GM13977 (cell line): ENCODE measurements at regions not wholly inside any gene's neighbourhood (a gene's known extent, or its start where the extent isn't known, plus 50 kb on each side); places are given as distances from the start of the nearest gene placed in this dataset.

Experiments
- DNase-seq: peaks from one replicate; pipeline ENCODE4 v3.0.0; 2012; ENCODE audit warnings: low spot score
- in situ Hi-C: fragments of 300-500 bp; cut with MboI; formaldehyde crosslinking; loops from one replicate; pipeline ENCODE4 v1.12.0; 2022; ENCODE audit warnings: low sequenced_read_pairs, low pct_unique_long_range_greater_than_20kb, mixed read lengths, inconsistent platforms; ENCODE audit not compliant: unreplicated experiment
- TF ChIP-seq, protein P1 (sequence below): IDR thresholded peaks from 2 replicates; pipeline ENCODE4 v1.5.1; 2012; ENCODE audit warnings: mild to moderate bottlenecking, control low read depth; ENCODE audit not compliant: insufficient read depth; ENCODE audit errors: extremely low read depth, missing control alignments

DNA sequence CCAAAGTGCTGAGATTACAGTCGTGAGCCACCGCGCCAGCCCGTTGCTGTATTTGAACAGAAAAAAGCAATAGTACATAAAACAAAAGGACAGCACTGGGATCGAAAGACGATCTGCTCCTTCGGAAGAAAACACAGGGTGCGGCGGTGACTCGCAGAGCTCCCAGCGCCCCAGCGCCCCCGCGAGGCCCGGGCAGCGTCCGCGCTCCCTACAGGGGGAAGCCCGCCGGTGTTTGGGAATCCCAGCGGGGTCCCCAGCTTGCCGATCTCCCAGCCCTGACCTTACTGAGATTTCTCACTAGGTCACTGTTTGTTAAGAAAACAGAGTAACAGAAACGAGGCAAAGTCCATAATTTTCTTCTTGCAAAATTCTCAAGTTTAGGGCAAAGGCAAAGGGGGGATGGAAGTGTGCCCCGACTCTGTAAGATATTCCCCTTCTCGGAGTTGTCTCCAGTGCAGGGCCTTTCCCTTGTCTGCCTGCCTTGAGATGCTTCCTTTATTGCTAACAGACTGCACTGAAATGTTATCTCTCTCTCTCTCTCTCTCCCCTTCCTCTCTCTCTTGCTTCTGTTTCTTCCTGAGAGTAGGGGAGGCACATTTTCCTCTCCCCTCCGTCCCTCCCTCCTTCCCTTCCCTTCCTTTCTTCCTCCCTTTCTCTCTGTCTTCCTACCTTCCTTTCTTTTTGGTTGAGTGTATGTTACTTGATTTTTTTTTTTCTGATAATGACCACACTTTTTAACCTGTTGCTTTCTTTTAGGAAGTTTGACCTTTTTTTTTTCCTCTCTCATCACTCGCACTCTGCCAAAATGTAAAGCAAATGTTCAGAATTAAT is 91.9 kb downstream of the TMEM30B start:
- DNase-seq = peak; percentile 77
- in situ Hi-C loops = no loop called here
- TF ChIP-seq, protein P1, sequence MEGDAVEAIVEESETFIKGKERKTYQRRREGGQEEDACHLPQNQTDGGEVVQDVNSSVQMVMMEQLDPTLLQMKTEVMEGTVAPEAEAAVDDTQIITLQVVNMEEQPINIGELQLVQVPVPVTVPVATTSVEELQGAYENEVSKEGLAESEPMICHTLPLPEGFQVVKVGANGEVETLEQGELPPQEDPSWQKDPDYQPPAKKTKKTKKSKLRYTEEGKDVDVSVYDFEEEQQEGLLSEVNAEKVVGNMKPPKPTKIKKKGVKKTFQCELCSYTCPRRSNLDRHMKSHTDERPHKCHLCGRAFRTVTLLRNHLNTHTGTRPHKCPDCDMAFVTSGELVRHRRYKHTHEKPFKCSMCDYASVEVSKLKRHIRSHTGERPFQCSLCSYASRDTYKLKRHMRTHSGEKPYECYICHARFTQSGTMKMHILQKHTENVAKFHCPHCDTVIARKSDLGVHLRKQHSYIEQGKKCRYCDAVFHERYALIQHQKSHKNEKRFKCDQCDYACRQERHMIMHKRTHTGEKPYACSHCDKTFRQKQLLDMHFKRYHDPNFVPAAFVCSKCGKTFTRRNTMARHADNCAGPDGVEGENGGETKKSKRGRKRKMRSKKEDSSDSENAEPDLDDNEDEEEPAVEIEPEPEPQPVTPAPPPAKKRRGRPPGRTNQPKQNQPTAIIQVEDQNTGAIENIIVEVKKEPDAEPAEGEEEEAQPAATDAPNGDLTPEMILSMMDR = peak; percentile 62

DNA sequence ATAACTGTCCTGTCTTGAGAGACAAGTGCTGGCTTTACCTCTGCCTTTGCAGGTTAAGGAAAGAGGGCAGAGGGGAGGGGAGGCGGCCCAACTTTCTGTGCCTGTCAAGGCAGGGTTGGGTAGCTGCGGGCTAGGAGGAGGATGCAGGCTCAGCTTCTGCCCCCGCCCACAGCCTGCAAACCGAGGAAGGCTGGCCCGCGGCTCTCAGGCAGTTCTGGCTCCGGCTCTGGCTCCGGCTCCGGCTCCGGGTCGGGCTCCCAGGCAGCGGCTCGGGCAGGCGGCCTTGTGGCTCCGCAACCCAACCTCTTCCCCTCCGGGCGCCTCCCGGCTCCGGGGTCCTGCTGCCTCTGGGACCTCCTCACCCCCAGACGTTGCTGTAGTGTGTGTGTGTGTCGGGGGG is 92.9 kb downstream of the TMEM30B start:
- in situ Hi-C loops = no loop called here
- TF ChIP-seq, protein P1 = no peak

DNA sequence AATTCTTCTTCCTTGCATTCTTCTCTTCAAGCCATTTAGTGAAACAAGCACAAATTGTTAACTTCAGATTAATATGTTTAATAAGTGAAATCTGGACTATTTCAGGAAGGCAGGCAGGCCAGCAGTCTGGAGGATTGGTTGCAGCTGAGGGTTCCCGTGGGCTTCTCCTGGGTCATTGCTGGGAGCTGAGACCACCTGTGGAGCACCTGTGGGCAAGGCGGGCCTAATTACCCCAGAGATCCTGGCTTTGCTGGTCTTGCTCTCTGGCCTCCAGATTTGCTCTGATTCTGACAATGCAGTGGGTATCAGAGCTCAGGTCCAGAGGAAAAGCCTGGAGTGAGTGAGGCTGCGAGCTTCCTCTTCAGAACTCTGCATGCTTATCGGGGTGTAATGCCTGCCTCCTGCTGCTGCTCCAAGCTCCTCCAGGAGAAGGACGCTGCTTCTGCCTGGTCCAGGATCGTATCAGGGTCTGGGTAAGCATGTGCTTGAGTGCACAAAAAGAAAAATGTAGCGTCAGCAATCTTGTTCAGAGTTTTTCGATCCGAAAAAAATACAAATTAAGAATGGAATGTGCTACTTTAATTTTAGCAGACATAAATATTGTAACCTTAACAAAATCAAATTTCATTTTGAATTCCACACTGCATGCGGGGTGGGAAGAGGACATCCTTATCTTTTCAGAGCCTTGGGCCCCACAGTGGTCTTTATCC is 93.8 kb downstream of the TMEM30B start:
- in situ Hi-C loops = no loop called here
- TF ChIP-seq, protein P1 = no peak

More for the DNA sequence above, 92.9 kb downstream of the TMEM30B start:
- no peak for DNase-seq

GRCh38 chr14:61186341-61187195 is 94.6 kb downstream of the TMEM30B start:
- TF ChIP-seq, protein P1 = no peak
- in situ Hi-C loops = no loop called here
- DNase-seq = no peak

More for the DNA sequence above, 93.8 kb downstream of the TMEM30B start:
- no peak for DNase-seq

DNA sequence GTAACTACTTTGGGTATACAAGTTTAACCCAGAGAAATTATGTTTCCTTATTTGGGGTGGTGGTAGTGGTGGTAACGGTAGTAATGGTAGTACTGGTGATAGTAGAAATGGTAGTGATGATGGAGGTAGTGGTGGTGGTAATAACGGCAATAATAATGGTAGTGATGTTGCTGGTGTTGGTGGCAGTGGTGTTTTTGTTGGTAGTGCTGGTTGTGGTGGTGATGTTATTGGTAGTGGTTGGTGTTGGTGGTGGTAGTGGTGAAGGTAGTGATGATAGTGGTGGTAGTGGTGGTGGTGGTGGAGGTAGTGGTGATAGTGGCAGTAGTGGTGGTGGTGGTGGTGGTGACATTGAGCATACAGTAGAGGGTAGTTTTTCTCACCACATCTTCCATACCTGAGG is 95.6 kb downstream of the TMEM30B start:
- in situ Hi-C loops = no loop called here
- TF ChIP-seq, protein P1 = no peak
- no peak for DNase-seq

DNA sequence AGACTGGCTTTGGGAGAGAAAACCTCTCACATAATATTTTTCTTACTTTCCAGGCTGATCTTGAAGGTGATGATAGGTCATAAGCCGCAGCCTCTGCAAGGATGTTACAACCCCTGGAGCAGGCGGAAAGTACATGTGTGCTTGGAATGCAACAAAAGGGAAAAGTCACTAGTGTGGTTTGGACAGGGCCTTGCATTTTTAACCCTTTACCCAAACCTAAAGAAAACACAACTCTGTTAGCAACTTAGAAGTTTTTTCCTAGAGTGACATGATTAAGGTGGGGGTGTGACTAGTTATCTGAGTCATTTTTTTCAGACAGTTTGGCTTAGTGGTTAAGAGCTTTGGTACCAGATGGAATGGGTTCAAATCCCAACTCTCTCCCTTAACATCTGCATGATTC is 97.0 kb downstream of the TMEM30B start:
- TF ChIP-seq, protein P1 = no peak
- in situ Hi-C loops = no loop called here
- DNase-seq = no peak
